SJSA1 (cell line): ENCODE measurements at regions not wholly inside any gene's neighbourhood (a gene's known extent, or its start where the extent isn't known, plus 50 kb on each side); places are given as distances from the start of the nearest gene placed in this dataset.

Experiments used
- DNase-seq, 2 experiments: peaks; one replicate each; pipeline ENCODE4 v3.0.0-alpha.2; 2015 to 2020; ENCODE audit warnings: low spot score in 2 of 2, low read depth in 1 of 2
- H3K27ac ChIP-seq: fragments of 250-450 bp; sonication (Bioruptor Pico); 2 replicates; pipeline ENCODE4 v1.5.1; 2020; ENCODE audit warnings: mild to moderate bottlenecking, moderate library complexity
- H3K27me3 ChIP-seq: fragments of 250-450 bp; sonication (Bioruptor Pico); replicated peaks from 2 replicates; pipeline ENCODE4 v1.5.1; 2020; ENCODE audit warnings: mild to moderate bottlenecking, moderate library complexity
- H3K36me3 ChIP-seq: fragments of 250-450 bp; sonication (Bioruptor Pico); 2 replicates; pipeline ENCODE4 v1.5.1; 2020; ENCODE audit warnings: mild to moderate bottlenecking
- H3K4me1 ChIP-seq: fragments of 250-450 bp; sonication (Bioruptor Pico); replicated peaks from 2 replicates; pipeline ENCODE4 v1.6.1; 2021; ENCODE audit warnings: mild to moderate bottlenecking
- H3K4me3 ChIP-seq: fragments of 250-450 bp; sonication (Bioruptor Pico); 2 replicates; pipeline ENCODE4 v1.5.1; 2020; ENCODE audit warnings: mild to moderate bottlenecking
- H3K9me3 ChIP-seq: fragments of 250-450 bp; sonication (Bioruptor Pico); replicated peaks from 2 replicates; pipeline ENCODE4 v1.5.1; 2020; ENCODE audit warnings: mild to moderate bottlenecking

GRCh38 chr1:11413986-11414391 lies 65.0 kb upstream of the DISP3 start:
- Histone ChIP-seq H3K9me3 (no peaks in the 10 kb centered on the region; the same call in 1 of the 2 replicates), H3K27me3 (peaks cover 44% of the 10 kb centered on the region), H3K27ac (no peak overlapping the region), H3K4me1 (no peaks in the 10 kb centered on the region), H3K36me3 (no peaks in the 10 kb centered on the region), H3K4me3 (no peak overlapping the region)
- no peak for DNase-seq

GRCh38 chr1:11414926-11415538 lies 63.9 kb upstream of the DISP3 start:
- Histone ChIP-seq H3K27ac (no peak overlapping the region), H3K27me3 (peaks cover 38% of the 10 kb centered on the region), H3K4me3 (no peak overlapping the region), H3K9me3 (no peaks in the 10 kb centered on the region; the same call in 1 of the 2 replicates), H3K4me1 (no peaks in the 10 kb centered on the region), H3K36me3 (no peaks in the 10 kb centered on the region)
- DNase-seq = no peak

- Histone ChIP-seq H3K36me3 (no peaks in the 10 kb centered on the region), H3K27ac (no peak overlapping the region), H3K9me3 (no peaks in the 10 kb centered on the region), H3K27me3 (peaks cover 30% of the 10 kb centered on the region), H3K4me3 (no peak overlapping the region), H3K4me1 (no peaks in the 10 kb centered on the region)
- DNase-seq = no peak
Measured at GRCh38 chr1:11417162-11417561, 61.8 kb upstream of the DISP3 start.

GRCh38 chr1:11418056-11418455 lies 60.9 kb upstream of the DISP3 start:
- no peaks in the 10 kb centered on the region for H3K36me3 ChIP-seq

GRCh38 chr1:11421443-11421842 lies 57.5 kb upstream of the DISP3 start:
- no peak overlapping the region for H3K4me3 ChIP-seq
- no peaks in the 10 kb centered on the region for H3K36me3 ChIP-seq
- DNase-seq = no peak
- H3K4me1 ChIP-seq = no peaks in the 10 kb centered on the region
- H3K27ac ChIP-seq = no peak overlapping the region
- H3K27me3 ChIP-seq = peaks cover 21% of the 10 kb centered on the region
- no peaks in the 10 kb centered on the region for H3K9me3 ChIP-seq

More at GRCh38 chr1:11418056-11418455, 60.9 kb upstream of the DISP3 start:
- Histone ChIP-seq H3K27me3 (peaks cover 35% of the 10 kb centered on the region), H3K27ac (no peak overlapping the region), H3K4me1 (no peaks in the 10 kb centered on the region), H3K9me3 (no peaks in the 10 kb centered on the region), H3K4me3 (no peak overlapping the region)
- DNase-seq = no peak

GRCh38 chr1:11422686-11423085 lies 56.3 kb upstream of the DISP3 start:
- DNase-seq = no peak
- H3K4me3 ChIP-seq = no peak overlapping the region
- no peaks in the 10 kb centered on the region for H3K9me3 ChIP-seq
- peaks cover 21% of the 10 kb centered on the region for H3K27me3 ChIP-seq
- H3K27ac ChIP-seq = no peak overlapping the region
- H3K4me1 ChIP-seq = no peaks in the 10 kb centered on the region
- no peaks in the 10 kb centered on the region for H3K36me3 ChIP-seq

GRCh38 chr1:11426617-11427016 lies 52.3 kb upstream of the DISP3 start:
- Histone ChIP-seq H3K36me3 (no peaks in the 10 kb centered on the region), H3K9me3 (no peaks in the 10 kb centered on the region), H3K4me3 (no peak overlapping the region), H3K4me1 (no peaks in the 10 kb centered on the region), H3K27me3 (peaks cover 34% of the 10 kb centered on the region), H3K27ac (no peak overlapping the region)
- DNase-seq = no peak

GRCh38 chr1:11428789-11429188 lies 50.2 kb upstream of the DISP3 start:
- H3K4me1 ChIP-seq = no peaks in the 10 kb centered on the region
- H3K36me3 ChIP-seq = no peaks in the 10 kb centered on the region
- no peaks in the 10 kb centered on the region for H3K9me3 ChIP-seq
- peaks cover 30% of the 10 kb centered on the region for H3K27me3 ChIP-seq
- no peak for DNase-seq
- H3K27ac ChIP-seq = no peak overlapping the region
- H3K4me3 ChIP-seq = no peak overlapping the region
